ENCODE measurements at regions not wholly inside any gene's neighbourhood (a gene's known extent, or its start where the extent isn't known, plus 50 kb on each side); places are given as distances from the start of the nearest gene placed in this dataset.

- no peak for TF ChIP-seq POLR2A (IDR thresholded peaks at IDR 0.05)
- no peak for TF ChIP-seq CTCF (IDR thresholded peaks at IDR 0.05)
- TF ChIP-seq EP300 (IDR thresholded peaks at IDR 0.05): no peak
Measured at GRCh38 chr15:31586841-31587240, 260.2 kb downstream of the KLF13 start.
